ENCODE measurements at regions not wholly inside any gene's neighbourhood (a gene's known extent, or its start where the extent isn't known, plus 50 kb on each side); places are given as distances from the start of the nearest gene placed in this dataset.
A peak's percentile ranks its signal among the peaks of the same experiment; 100 is the strongest.

GRCh38 chr1:222417264-222417663, 130.6 kb downstream of the HHIPL2 start:
- H3K4me1 ChIP-seq, result peaks cover 0 to 13% (median 8%) of the 10 kb centered on the region in 6 donors
- H3K4me3 ChIP-seq, result no peak overlapping the region
- DNase-seq, result no peak
- TF ChIP-seq POLR2AphosphoS5 (IDR thresholded peaks at IDR 0.05) (no peak), CTCF (IDR thresholded peaks at IDR 0.05 in 8 of 11, conservative IDR thresholded peaks at IDR 0.05 in 3 of 11) (no peak), POLR2A (IDR thresholded peaks at IDR 0.05) (no peak)
- intact Hi-C loops (cut with DNase I; ENCODE audit: low total_unique reads), result no loop called here
- H3K27me3 ChIP-seq (replicated peaks in 1 of 7), result no peaks in the 10 kb centered on the region
- no peaks in the 10 kb centered on the region for H3K36me3 ChIP-seq
- 74 to 88% (median 79%) methylated on average over 4 of the region's 4 CpGs for WGBS, 5 donors
- no peaks in the 10 kb centered on the region for H3K9me3 ChIP-seq
- peak overlapping the region in 7 of 8 donors; percentile 35 to 77 (median 48) for H3K27ac ChIP-seq

GRCh38 chr1:222416001-222416791, 131.7 kb downstream of the HHIPL2 start:
- H3K27ac ChIP-seq, result peak overlapping the region; percentile 38 to 77 (median 48)
- no peak overlapping the region for H3K4me3 ChIP-seq
- peak in 1 of 3 donors; percentile 18 for TF ChIP-seq POLR2AphosphoS5 (IDR thresholded peaks at IDR 0.05)
- no peak for TF ChIP-seq POLR2A (IDR thresholded peaks at IDR 0.05)
- 64 to 84% (median 72%) methylated on average over 2 of the region's 2 CpGs for WGBS, 5 donors
- no peaks in the 10 kb centered on the region for H3K36me3 ChIP-seq
- intact Hi-C loops (cut with DNase I; ENCODE audit: low total_unique reads), result no loop called here
- H3K4me1 ChIP-seq, result peaks cover 0 to 13% (median 8%) of the 10 kb centered on the region in 6 donors
- no peak for DNase-seq
- no peaks in the 10 kb centered on the region for H3K9me3 ChIP-seq
- no peaks in the 10 kb centered on the region for H3K27me3 ChIP-seq (replicated peaks in 1 of 7)

- no peak for DNase-seq
- peak overlapping the region in 6 of 8 donors; percentile 18 to 77 (median 58) for H3K27ac ChIP-seq
- H3K27me3 ChIP-seq (replicated peaks in 1 of 7), result no peaks in the 10 kb centered on the region
- no peaks in the 10 kb centered on the region for H3K36me3 ChIP-seq
- intact Hi-C loops (cut with DNase I; ENCODE audit: low total_unique reads), result no loop called here
- WGBS, 5 donors, result 81 to 83% (median 82%) methylated on average over 5 of the region's 5 CpGs
- no peak overlapping the region for H3K4me3 ChIP-seq
- no peaks in the 10 kb centered on the region for H3K9me3 ChIP-seq
- peaks cover 0 to 6% (median 4%) of the 10 kb centered on the region in 6 donors for H3K4me1 ChIP-seq
- TF ChIP-seq POLR2AphosphoS5 (IDR thresholded peaks at IDR 0.05) (no peak), CTCF (IDR thresholded peaks at IDR 0.05 in 8 of 11, conservative IDR thresholded peaks at IDR 0.05 in 3 of 11) (no peak), POLR2A (IDR thresholded peaks at IDR 0.05) (no peak)
Measured at GRCh38 chr1:222415441-222415840, 132.5 kb downstream of the HHIPL2 start.

- 91 to 97% (median 93%) methylated on average over 2 of the region's 2 CpGs for WGBS, 5 donors
- H3K4me3 ChIP-seq, result no peak overlapping the region
- no peak for DNase-seq
- TF ChIP-seq POLR2AphosphoS5 (IDR thresholded peaks at IDR 0.05) (no peak), CTCF (IDR thresholded peaks at IDR 0.05 in 8 of 11, conservative IDR thresholded peaks at IDR 0.05 in 3 of 11) (no peak), POLR2A (IDR thresholded peaks at IDR 0.05) (no peak)
- peaks cover 0 to 5% (median 0%) of the 10 kb centered on the region in 8 donors for H3K9me3 ChIP-seq
- no peaks in the 10 kb centered on the region for H3K36me3 ChIP-seq
- H3K4me1 ChIP-seq, result peaks cover 0 to 3% (median 0%) of the 10 kb centered on the region in 6 donors
- no peaks in the 10 kb centered on the region for H3K27me3 ChIP-seq (replicated peaks in 1 of 7)
- intact Hi-C loops (cut with DNase I; ENCODE audit: low total_unique reads), result no loop called here
- H3K27ac ChIP-seq, result peak overlapping the region in 1 of 8 donors; percentile 77
Measured at GRCh38 chr1:222413991-222414549, 133.8 kb downstream of the HHIPL2 start.
